NCI-H2107 (cell line): ENCODE measurements at regions not wholly inside any gene's neighbourhood (a gene's known extent, or its start where the extent isn't known, plus 50 kb on each side); places are given as distances from the start of the nearest gene placed in this dataset.

Experiments used
- DNase-seq: peaks from one replicate; lab custom pipeline; 2025; lab: John Stamatoyannopoulos, UW

DNA sequence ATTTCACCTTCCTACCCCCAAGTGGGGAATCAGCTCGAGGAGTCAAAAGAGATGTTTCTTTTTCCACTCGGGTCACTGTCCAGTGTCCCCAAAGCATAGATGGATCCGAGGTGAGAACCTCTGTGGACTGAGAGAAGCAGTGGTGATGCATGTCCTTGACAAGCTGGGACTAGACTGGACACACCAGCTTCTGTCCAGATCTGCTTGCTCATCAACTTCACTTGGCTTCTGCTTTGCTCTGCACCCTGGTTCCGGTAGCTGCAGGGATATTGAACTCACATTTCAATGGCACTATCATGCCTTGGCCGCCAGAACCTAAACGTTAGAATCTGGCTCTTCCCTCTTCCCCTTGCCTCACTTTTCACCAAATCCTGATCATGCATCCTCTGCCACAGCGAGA is 50.3 kb upstream of the CXCL12 start:
- no peak for DNase-seq

DNA sequence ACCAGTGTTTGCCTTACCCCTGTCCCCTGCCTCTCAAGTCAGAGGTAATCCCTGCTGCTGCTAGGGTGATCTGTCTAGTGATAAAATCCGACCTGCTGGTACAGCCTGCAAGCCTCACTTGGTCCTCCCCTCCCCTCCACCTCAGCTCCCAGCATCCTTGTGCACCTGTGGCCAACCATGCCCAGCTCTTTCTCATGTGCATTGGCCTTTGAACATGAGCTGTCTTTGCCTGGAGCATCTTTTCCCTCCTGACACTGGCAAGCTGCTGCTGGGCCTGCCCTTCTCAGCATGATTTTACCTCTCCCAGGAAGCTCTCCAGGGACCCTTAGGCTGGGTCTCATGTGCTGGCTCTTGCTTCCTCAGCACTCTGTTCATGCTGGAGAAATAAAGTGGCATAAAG is 51.3 kb upstream of the CXCL12 start:
- no peak for DNase-seq

DNA sequence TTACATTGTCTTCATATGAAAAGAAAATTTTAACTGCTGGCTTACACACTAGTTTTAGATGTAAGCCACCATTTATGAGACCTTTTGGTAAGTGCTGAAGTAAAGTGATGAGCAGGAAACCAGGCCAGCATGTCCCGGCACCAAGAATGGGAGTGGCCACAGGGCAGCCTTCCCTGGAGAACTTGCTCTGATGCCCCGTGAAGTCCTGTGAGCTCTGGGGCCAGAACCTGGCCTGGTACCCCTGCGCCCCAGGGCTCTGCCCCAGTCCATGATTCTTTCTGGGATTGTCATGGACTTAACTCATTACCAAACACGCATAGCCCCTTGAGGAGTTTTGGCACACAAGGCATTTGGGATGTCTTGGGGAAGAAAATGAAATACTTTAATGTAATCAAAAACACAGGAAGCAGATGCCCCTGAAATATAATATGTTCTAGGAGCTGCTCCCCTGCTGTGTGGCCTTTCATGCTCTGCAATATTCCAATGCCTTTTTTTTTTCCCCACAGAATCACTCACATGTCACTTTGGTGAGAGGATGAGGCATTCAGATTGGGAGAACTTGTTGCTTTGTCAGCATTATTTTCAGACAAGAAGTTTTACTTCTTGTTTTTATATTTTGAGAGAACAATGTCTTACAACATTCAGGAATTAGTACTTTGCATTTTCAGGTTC is 53.1 kb upstream of the CXCL12 start:
- DNase-seq, result no peak

DNA sequence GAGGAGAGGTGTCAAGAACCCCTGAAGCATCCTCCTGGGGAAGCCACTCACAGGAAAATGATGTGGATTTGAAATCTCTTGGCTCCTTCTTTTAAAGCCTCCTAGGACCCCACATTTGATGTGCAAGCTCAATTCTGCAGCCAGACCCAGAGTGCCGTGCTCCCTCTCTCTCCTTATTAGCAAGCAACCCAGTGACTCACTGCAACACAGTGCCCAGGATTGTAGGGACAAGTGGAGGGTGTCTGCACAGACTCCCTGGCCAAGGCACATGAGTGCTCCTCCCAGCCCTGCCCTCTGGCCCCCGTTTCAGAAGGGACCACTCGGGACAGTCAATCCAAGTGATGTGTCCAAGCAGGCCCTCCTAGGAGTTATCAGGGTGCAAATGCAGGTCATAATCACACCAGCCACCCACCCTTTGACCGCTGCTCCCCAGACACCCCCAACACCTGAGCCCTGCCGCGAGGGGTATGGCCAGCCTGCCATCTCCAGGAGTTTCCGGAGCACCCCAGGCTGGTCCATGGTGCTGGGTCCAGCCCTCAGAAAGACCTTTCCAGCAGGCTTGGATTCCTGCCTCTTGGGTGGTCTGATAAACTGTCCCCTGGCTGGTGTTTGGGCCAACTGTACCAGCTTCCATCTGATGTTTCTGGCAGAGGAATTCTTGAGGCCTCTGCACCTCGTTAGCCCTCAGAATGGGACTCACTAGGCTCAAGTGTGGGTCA is 54.5 kb upstream of the CXCL12 start:
- DNase-seq, result no peak

DNA sequence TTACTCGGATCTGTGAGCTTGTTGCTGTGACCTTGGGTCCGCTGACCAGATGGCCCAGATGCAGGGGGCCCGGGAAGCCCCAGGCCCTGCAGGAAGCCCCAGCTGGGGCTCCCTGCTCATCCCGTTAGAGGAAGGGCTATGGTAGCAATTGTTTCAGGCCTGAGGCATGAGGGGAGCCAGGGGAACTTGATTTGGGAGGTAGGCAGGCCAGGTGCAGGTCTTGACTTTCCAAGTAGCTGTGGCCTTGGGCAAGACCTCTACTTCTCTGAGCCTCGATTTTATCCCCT is 55.0 kb upstream of the CXCL12 start:
- DNase-seq, result no peak

DNA sequence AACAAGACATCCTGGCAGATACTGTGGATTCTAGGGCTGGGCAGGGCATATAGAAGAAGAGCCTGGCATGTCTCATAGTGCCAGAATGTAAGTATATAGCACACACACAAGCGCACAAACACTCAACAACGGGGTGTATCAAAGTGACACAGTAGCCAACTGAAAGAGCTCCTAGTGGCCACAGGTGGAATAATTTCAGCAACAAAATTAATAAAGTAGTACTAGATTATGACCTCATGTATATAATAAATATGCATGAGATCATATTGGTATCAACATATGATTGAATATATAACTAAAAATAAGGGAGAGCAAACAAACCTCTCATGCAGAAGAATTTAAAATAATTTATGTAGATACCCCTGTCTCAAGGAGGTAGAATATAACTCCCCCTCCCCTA is 72.4 kb upstream of the CXCL12 start:
- no peak for DNase-seq

DNA sequence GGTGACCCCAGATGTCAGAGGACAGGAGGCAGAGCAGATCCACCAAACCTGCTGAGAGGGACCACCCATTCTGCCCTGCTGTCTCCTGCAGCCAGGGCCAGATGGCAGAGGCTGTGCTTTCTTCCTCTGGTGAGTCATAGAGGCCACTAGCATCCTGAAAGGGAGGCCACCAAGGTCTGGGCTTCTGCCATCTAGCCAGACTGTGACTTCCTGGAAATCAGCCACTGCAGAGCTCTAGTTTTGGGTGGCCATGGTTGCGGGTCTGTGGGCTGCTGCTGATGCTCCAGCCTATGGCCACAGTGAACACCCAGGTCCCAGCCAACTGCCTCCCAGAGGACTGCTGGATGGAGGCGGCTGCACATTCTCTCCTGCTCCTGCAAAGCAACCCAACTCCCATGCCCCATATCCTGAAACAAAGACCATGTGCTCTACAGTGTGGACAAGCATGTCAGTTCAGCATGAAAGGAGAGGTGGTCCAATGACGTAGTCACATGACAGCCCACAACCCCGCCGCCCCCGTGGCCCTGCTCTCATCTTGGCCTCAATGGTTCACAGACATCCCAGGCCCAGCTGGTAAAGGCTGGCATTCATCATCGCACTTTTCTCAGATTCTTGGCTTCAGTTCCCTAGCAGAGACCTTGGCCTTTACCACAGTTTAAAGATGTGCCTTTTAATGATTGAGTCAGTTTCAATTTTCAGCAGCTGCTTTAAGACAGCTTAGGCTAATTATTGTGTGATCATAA is 73.9 kb upstream of the CXCL12 start:
- DNase-seq, result no peak

DNA sequence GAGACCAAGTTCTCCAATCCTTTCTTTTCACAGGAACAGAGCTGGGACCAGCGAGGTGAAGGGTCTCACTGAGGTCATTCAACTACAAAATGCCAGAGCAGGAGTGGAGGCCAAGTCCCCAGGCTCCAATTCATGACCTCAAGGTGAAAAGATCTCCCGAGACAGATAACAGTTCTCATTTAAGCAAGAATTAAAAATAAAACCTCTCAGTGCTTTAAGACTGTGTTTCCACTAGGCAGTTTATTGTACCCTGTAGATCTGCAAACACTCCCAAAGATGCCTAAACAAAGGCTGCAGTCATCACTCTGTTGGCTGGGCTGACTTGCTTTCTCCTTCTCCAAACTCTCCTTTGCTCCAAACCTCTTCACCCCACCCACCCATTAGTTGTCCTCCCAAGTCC is 74.8 kb upstream of the CXCL12 start:
- DNase-seq, result no peak

DNA sequence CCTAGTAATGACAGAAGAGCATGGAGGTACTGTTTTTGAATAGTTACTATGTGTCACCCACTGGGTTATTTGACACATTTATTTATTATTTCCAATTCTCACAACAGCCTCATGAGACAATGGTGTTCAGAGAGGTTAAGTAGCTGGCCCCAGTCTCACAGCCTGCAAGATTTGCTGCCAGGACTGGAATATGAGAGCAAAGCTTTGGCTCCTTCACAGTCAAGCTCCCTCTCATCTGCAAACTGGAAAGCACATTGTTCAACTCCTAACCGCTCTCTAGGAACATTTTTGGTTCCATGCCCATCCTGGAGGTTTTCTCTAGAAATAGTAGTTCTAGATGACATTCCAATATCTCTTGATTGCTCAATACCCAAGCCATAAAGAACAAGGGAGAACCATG is 75.5 kb upstream of the CXCL12 start:
- no peak for DNase-seq

DNA sequence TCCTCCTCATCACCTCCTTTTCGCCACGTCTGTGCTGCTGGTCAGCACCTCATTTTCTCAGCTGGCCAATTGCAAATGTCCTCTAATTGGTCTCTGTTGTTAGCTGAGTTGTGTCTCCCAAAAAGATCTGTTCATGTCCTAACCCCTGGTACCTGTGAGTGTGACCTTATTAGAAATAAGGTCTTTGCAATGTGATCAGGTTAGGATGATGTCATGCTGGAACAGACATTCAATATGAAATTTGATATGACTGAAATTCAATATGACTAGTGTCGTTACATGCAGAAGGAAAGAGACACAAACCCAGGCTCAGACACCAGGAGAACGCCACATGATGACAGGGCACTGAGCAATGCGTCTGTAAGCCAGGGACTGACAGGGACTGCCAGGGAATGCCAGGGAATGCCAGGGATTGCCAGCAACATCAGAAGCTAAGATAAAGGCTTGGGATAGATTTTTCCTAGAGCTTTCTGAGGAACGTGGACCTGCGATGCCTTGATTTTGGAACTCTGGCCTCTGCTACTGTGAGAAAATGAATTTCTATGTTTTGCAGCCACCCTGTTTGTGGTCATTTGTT is 77.5 kb upstream of the CXCL12 start:
- no peak for DNase-seq

DNA sequence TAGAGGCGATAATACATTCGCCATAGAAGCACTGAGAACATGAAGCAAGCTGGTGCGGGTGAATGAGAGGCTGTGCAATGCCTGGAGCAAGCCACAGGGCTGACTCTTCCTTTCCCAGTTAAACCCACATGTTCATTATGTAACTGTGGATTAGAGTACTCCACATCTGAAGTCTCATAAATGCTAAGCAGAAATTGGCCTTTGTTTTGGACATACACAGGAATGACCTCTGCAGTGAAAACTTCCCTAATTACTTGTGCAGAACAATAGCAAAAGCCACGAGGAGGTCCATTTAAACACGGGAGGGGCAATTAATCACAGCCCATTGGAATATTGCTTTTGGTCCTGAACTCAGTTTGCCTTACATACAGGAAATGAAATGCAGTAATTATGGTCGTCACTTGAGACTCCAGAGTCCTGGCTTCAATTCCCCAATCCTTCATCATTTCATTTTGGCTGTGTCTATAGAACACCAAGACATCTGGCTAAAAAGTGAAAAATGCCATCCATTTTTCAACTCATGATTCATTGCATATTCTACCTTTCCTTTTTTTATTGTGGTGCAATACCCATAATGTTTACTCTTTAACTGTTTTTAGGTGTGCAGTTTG is 78.7 kb upstream of the CXCL12 start:
- DNase-seq, result no peak

DNA sequence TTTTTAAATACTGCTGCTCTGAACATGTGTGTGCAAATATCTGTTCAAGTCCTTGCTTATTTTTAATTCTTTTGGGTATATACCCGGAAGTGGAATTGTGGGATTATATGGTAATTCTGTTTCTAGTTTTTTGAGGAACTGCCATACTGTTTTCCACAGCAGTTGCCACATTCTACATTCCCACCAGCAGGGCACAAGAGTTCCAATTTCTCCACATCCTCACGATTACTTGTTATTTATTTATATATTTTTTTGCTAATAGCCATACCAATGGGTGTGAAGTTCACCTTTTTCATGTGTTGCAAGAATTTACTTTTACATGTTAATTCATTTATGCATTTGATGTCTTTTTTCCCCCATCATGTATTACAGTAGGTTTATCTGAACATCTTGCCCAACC is 79.6 kb upstream of the CXCL12 start:
- DNase-seq, result no peak

DNA sequence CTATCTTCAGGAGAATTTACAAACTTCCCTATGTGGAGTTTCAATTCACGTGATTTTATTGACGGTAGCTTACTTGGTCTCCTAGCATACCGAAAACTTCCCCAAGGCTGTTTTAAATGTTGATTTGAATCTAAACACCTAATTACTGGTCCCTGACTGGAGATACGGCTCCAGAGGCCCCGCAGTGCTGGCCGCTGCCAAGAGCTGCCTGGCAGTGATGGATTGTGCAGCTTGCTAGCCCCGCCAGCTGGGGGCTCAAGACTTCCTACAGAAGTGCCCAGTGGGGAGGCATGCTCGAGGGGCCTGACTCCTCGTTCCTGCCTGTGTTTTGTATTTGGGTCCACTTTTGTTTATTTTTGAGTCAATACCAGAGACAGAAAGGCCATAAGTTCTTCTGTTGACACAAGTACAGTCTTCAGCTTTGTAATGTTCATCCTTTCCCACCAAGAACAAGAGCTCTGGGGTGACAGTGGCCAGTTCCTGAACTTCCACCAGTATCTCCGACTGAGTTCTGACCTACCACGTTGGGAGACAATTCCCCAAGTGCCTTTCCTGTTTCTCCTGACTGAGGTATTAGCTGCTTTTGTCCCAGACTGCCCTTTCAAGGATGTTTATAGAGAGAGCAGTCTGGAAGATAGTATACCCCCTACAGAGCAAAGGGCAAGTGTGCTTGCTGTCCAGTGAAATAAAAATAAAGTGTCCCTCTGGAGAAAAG is 80.7 kb upstream of the CXCL12 start:
- no peak for DNase-seq

DNA sequence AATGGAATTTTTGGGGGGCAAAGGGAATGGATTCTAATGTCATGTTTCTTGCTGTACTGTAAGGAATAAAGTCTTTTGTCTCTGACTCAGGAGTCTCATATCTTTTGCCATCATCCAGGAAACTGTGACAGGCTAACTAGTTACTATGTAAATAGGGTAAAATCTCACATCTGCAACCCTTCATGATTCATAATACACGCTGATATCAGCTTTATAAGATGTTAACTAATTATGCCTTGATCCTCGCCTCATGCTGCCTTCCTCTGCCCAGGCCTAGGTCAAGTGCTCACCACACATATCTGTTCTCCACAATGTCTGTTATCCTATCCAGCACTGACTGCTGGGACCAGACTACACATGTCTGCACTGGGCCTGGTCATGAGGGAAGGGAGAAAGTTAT is 81.3 kb upstream of the CXCL12 start:
- DNase-seq, result no peak

DNA sequence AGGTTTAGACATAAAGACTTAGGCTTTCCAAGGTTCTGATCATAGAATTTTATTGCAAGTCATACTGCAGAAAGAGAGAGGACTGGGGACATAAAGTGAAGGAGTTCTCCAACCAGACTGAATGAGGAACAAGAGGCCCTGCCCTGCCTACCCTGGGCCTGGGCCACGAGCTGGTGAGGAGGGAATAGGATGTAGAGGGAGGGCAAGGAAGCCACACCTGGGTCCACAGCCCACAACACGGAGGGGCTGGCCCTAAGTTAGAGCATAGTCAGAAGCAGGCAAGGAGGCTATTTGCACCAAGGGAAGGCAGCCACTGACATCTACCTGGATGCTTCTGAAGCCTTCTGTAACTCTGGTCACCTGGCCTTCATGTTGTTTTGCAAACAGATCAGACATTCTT is 82.2 kb upstream of the CXCL12 start:
- no peak for DNase-seq

DNA sequence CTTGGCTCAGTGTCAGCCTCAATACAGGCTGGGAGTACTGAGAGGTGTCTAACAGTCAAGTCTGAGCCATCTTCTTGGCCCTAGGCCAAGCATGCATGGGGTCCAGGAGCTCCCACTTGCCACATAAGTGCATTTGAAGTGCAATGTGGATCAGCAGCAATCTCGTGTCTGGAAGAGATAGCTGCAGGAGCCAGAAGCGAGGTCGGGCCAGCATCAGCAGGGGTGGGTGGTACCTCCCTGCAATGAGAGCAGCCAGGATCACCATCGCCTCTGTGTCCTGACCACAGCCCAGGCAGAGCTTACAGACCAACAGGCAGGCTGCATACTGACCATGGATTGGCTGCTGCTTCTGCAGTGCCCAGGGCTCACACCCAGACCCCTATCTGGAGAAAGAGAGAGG is 83.0 kb upstream of the CXCL12 start:
- no peak for DNase-seq

DNA sequence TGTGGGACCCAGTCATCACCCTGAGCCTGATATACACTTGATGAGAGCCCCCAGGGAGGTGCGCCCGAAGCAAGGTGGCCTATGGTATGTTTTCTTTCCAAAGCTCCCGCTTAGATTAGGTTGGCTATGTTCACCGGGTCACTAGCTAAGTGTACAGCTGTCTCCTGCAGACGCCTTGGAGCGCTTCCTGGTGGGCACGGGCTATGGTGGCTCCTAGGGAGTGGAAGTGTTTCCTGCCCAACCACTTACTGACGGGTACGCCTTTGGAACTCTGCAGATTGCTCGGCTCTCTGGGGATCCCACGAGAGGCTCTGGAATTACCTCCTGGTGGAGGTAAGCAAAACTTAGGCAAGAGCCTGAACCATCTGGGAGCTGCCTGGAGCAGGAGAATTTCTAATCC is 83.6 kb upstream of the CXCL12 start:
- DNase-seq, result no peak

DNA sequence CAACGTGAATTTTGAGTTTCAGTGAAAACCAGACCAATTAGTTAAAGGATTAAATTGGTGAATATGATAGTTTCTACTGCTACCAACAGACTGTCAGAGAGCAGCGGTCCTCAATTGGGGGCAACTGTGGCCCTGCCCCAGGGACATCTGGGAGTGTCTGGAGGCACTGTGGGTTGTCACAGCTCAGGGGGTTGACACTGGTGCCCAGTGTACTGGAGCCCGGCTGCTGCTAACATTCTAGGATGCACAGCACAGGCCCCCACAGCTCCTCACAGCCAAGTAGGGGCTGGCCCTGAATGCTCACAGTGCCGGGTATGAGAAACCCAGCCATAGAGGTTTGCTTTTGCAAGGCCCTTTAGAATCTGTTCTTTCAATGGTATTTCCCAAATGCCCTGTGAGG is 84.1 kb upstream of the CXCL12 start:
- DNase-seq, result no peak

DNA sequence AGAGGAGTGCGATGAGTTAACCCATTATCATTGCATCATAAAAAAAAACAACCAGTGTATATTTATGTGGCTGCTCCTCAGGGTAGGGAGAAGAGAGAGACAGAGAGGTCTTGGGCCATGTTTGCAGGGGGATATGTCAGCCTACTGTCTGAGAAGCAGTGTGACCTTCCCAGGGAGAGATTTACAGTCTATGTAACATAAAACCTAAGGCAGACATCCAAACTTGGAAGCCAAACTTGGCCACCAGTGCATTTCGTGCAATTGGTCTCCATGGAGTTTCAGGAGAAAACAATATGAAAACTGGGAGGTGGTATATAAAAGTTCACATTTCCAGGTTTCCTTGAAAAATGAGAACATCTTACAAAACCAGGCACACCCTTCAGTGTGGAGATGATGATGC is 85.9 kb upstream of the CXCL12 start:
- no peak for DNase-seq

DNA sequence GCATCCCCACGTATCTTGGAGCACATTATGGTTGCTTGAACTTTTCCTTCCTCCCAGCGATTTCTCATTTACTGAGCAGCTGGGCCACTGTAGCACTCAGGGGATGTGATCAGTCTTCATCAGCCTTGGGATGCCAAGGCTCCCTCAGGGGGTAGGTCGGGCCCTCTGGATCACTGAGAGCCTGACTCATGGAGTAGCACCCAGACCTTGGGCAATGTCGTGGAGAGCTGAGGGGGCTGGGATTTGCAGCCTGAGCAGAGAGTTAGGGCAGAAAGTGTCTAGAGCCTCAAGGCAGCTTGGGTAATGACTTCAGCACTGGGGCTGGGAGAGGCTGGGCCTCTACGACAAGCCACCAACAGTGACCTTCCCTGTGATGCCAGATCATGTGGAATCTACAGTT is 86.5 kb upstream of the CXCL12 start:
- DNase-seq, result no peak

DNA sequence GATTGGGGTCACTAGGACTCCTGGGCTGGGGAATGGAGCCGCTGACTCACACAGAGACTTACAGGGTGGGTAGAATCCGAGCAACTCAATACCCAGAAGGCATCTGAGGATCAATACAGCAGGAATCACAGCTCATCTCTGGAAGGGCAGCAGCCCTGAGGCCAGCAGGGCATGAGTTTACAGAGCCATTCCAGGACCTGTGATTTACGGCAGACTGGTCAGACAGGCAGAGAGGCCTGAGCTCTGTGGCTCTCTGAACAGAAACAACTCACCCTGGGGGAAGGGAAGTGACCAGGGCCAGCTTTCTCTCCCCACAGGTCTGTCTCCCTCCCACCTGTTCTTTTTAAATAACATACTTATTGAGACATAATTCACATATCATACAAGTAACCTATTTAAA is 88.2 kb upstream of the CXCL12 start:
- no peak for DNase-seq

DNA sequence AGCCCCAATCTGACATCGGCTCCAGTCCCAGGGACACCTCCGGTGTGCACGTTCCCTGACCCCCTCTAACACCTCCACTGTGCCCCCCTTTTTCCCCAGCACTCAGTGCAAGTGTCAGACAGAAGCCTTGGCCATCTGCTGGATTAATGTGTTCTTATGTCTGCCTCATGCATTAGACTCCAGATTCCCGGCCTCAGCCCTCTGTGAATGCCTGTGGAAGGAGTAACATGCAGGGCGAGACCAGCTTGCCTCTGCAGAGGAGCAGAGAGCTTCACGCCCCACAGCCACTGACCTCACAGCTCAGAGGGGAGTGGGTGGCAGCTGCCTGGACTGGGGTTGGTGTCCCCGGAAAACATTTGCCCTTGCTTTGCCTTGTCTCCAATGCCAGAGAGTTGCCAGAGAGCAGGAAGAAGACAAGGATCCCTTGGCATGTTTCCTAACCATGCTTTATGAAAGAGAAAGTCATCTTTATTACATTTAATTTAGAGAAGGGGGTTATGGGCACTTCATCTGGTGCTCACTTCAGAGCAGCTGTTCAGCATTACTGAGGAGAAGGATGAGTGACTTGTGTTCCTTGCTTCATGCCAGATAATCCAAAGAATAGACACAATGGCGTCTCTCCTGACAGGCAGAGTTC is 91.6 kb upstream of the CXCL12 start:
- DNase-seq, result no peak
